Activated CD4-positive, alpha-beta memory T cell treated with anti-CD3 and anti-CD28 coated beads, Interleukin-2, amount 10 ng/mL, durations not matched to agents 7 days and 5 days (primary cell): ENCODE measurements at regions not wholly inside any gene's neighbourhood (a gene's known extent, or its start where the extent isn't known, plus 50 kb on each side); places are given as distances from the start of the nearest gene placed in this dataset.
"Not testable (repeated sequence)": the region's sequence is repeated elsewhere in the genome, so short reads cannot be mapped to it uniquely, and the experiment has no call there.

Experiments
- CTCF ChIA-PET: fragments of 350-600 bp; sonication (Branson Sonifier 250); formaldehyde crosslinking; loops from one replicate; lab custom pipeline; 2021; ENCODE audit warnings: antibody characterized with exemption, inconsistent platforms; lab: Charles Lee
- POLR2A ChIA-PET: fragments of 350-600 bp; sonication (Branson Sonifier 250); formaldehyde crosslinking; loops from one replicate; lab custom pipeline; 2021; ENCODE audit warnings: antibody characterized with exemption; lab: Charles Lee
- DNase-seq: peaks from one replicate; pipeline ENCODE4 v3.0.0-alpha.2; 2020
- H3K27ac Mint-ChIP-seq: one replicate; pipeline ENCODE4 v1.8.0; 2021; ENCODE audit warnings: mild to moderate bottlenecking, mixed read lengths
- H3K27me3 Mint-ChIP-seq: one replicate; pipeline ENCODE4 v1.8.0; 2021; ENCODE audit warnings: mixed read lengths
- H3K36me3 Mint-ChIP-seq: one replicate; pipeline ENCODE4 v1.8.0; 2021; ENCODE audit warnings: low read depth, mixed read lengths
- H3K4me1 Mint-ChIP-seq: one replicate; pipeline ENCODE4 v1.8.0; 2021; ENCODE audit warnings: mixed read lengths
- H3K4me3 Mint-ChIP-seq: one replicate; pipeline ENCODE4 v1.8.0; 2021; ENCODE audit warnings: mild to moderate bottlenecking, mixed read lengths
- H3K9me3 Mint-ChIP-seq: one replicate; pipeline ENCODE4 v1.8.0; 2021; ENCODE audit warnings: mixed read lengths

DNA sequence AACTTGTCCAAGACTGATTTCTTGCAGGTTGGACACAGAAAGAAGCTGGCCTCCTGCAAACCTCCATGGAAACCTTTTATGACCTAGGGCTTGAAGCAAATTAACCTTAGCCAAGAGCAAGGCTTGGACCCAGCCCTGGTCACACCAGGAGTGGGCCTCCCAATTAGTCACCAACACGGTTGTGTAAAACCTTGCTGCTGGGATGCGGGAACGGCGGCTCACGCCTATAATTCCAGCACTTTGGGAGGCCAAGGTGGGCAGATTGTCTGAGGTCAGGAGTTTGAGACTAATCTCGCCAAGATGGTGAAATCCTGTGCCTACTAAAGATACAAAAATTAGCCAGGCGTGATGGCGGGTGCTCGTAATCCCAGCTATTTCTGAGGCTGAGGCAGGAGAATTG lies 419.9 kb downstream of the AASDHPPT start:
- Mint-ChIP-seq H3K4me1 (no peaks in the 10 kb centered on the region), H3K4me3 (no peak overlapping the region), H3K9me3 (peaks cover 3% of the 10 kb centered on the region), H3K27me3 (no peaks in the 10 kb centered on the region), H3K27ac (no peak overlapping the region), H3K36me3 (no peaks in the 10 kb centered on the region)
- ChIA-PET CTCF (no interaction called here), POLR2A (no interaction called here)
- no peak for DNase-seq

GRCh38 chr11:106497822-106498221 lies 420.4 kb downstream of the AASDHPPT start:
- DNase-seq = no peak
- ChIA-PET CTCF (interaction anchor here (0.6 kb wide), 1 partner anchor 13 kb away, joined by 3 read pairs; no protein-coding TSS in a partner anchor), POLR2A (no interaction called here)
- no peaks in the 10 kb centered on the region for H3K27me3 Mint-ChIP-seq
- H3K36me3 Mint-ChIP-seq = no peaks in the 10 kb centered on the region
- H3K27ac Mint-ChIP-seq = no peak overlapping the region
- peaks cover 5% of the 10 kb centered on the region for H3K9me3 Mint-ChIP-seq
- no peak overlapping the region for H3K4me3 Mint-ChIP-seq
- no peaks in the 10 kb centered on the region for H3K4me1 Mint-ChIP-seq

- CTCF ChIA-PET = no interaction called here
- Mint-ChIP-seq H3K4me1 (no peaks in the 10 kb centered on the region), H3K36me3 (no peaks in the 10 kb centered on the region), H3K4me3 (no peak overlapping the region), H3K27me3 (no peaks in the 10 kb centered on the region), H3K9me3 (peaks cover 5% of the 10 kb centered on the region), H3K27ac (no peak overlapping the region)
- POLR2A ChIA-PET = no interaction called here
- DNase-seq = no peak
These were observed 426.4 kb downstream of the AASDHPPT start for GRCh38 chr11:106503901-106504300.

DNA sequence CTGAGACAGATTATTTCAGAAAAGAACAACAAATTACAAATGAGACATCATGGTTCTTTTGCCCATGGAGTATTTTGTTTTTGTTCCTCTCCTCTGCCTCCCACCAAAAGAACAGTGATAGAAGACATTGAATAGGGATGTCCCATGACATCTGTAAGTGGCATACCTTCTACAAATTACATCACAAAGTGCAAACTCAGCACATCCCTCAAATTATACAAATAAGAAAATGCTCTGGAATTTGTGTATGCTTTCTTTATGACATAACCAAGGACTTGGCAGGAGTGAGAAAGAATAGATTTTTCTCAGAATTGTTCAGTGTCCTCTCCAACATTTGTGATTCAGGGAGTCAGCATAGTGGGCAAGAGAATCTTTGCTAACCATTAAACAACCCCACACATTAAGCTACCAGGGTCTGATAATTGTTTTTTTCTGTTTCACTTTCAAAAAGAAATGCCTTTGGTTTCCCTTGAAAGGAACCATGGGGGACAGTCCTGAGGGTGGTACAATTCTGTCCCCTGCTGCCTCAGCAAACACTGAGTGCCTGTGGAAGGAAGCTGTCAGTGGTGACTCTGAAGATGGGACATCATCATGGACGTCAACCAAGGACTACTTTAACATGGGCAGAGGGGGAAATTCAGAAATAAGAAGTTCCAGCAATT lies 430.3 kb downstream of the AASDHPPT start:
- DNase-seq = no peak
- Mint-ChIP-seq H3K27me3 (no peaks in the 10 kb centered on the region), H3K4me1 (no peaks in the 10 kb centered on the region), H3K9me3 (no peaks in the 10 kb centered on the region), H3K36me3 (no peaks in the 10 kb centered on the region), H3K27ac (no peak overlapping the region), H3K4me3 (no peak overlapping the region)
- ChIA-PET POLR2A (no interaction called here), CTCF (no interaction called here)

DNA sequence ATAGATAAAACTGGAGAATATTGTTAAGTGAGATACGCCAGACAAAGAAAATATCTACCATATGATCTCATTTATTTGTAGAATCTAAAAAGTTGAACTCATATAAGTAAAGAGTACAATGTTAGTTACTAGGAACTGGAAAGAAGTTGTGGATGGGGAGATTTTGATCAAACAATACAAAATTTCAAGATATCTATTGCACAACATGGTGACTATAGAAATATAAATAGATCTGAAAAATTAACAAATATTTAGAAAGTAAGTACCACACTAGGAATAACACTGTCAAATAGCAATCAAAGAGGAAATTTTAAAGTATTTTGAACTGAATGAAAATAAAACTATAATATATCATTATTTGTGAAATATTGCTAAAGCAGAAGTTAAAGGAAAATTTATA lies 437.2 kb downstream of the AASDHPPT start:
- H3K9me3 Mint-ChIP-seq = no peaks in the 10 kb centered on the region
- DNase-seq = no peak
- H3K27me3 Mint-ChIP-seq = no peaks in the 10 kb centered on the region
- POLR2A ChIA-PET = no interaction called here
- no peaks in the 10 kb centered on the region for H3K36me3 Mint-ChIP-seq
- H3K27ac Mint-ChIP-seq = no peak overlapping the region
- H3K4me1 Mint-ChIP-seq = no peaks in the 10 kb centered on the region
- no peak overlapping the region for H3K4me3 Mint-ChIP-seq
- CTCF ChIA-PET = no interaction called here

DNA sequence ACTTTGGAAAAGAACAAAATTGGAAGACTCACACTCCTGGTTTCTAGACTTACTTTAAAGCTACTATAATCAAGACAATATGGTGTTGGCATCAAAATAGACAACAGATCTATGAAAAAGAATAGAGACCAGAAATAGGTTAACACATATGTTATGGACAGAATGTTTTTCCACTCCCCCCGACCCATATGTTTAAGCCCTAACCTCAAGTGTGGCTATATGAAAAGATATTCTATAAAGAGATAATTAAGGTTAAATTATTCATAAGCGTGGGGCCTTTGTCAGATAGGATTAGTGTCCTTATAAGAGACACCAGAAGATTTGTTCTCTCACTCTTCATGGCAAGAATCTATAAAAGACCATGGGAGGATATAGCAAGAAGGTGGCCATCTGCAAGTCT lies 440.0 kb downstream of the AASDHPPT start:
- ChIA-PET POLR2A (no interaction called here), CTCF (no interaction called here)
- Mint-ChIP-seq H3K4me1 (no peaks in the 10 kb centered on the region), H3K27ac (no peak overlapping the region), H3K4me3 (no peak overlapping the region), H3K9me3 (no peaks in the 10 kb centered on the region), H3K36me3 (no peaks in the 10 kb centered on the region), H3K27me3 (no peaks in the 10 kb centered on the region)
- DNase-seq = no peak

GRCh38 chr11:106520146-106520912 lies 442.9 kb downstream of the AASDHPPT start:
- Mint-ChIP-seq H3K4me1 (no peaks in the 10 kb centered on the region), H3K27ac (no peak overlapping the region), H3K9me3 (peaks cover 1% of the 10 kb centered on the region), H3K4me3 (no peak overlapping the region), H3K27me3 (no peaks in the 10 kb centered on the region), H3K36me3 (no peaks in the 10 kb centered on the region)
- ChIA-PET CTCF (no interaction called here), POLR2A (no interaction called here)
- DNase-seq = no peak

- Mint-ChIP-seq H3K36me3 (no peaks in the 10 kb centered on the region), H3K27me3 (no peaks in the 10 kb centered on the region), H3K4me1 (no peaks in the 10 kb centered on the region), H3K4me3 (no peak overlapping the region), H3K9me3 (peaks cover 4% of the 10 kb centered on the region), H3K27ac (no peak overlapping the region)
- DNase-seq = no peak
- ChIA-PET POLR2A (no interaction called here), CTCF (no interaction called here)
These were observed 443.5 kb downstream of the AASDHPPT start for GRCh38 chr11:106520920-106521319.

GRCh38 chr11:106523171-106523570 lies 445.7 kb downstream of the AASDHPPT start:
- Mint-ChIP-seq H3K27me3 (no peaks in the 10 kb centered on the region), H3K9me3 (peaks cover 4% of the 10 kb centered on the region)
- CTCF ChIA-PET = no interaction called here

DNA sequence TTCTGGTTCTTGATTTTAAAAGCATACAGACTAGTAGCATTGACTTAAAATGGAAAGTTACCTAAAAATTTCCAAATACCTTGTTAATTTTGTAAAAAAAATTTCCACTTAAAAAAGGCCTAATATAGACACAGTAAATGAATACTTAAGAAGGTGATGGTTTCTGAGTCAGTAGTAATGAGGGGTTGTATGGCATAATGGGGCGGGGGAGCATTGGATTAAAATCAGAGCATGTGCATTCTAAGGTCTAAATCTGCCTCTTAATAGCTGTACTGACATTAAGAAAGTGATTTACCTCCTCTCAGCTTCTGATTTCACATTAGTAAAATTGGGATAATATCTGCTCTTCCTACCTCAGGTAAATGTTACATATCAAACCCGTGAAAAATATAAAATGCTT lies 446.5 kb downstream of the AASDHPPT start:
- Mint-ChIP-seq H3K4me1 (no peaks in the 10 kb centered on the region), H3K27me3 (no peaks in the 10 kb centered on the region), H3K36me3 (no peaks in the 10 kb centered on the region), H3K27ac (no peak overlapping the region), H3K4me3 (no peak overlapping the region), H3K9me3 (peaks cover 8% of the 10 kb centered on the region)
- ChIA-PET POLR2A (no interaction called here), CTCF (no interaction called here)
- DNase-seq = no peak

More at GRCh38 chr11:106523171-106523570, 445.7 kb downstream of the AASDHPPT start:
- Mint-ChIP-seq H3K36me3 (no peaks in the 10 kb centered on the region), H3K4me1 (no peaks in the 10 kb centered on the region), H3K4me3 (no peak overlapping the region), H3K27ac (no peak overlapping the region)
- DNase-seq = no peak
- POLR2A ChIA-PET = no interaction called here

- Mint-ChIP-seq H3K27me3 (no peaks in the 10 kb centered on the region), H3K4me1 (no peaks in the 10 kb centered on the region), H3K4me3 (no peak overlapping the region), H3K9me3 (peaks cover 10% of the 10 kb centered on the region), H3K27ac (no peak overlapping the region), H3K36me3 (no peaks in the 10 kb centered on the region)
- ChIA-PET POLR2A (no interaction called here), CTCF (no interaction called here)
- no peak for DNase-seq
These were observed 447.0 kb downstream of the AASDHPPT start for GRCh38 chr11:106524436-106524835.

GRCh38 chr11:106531648-106532047 lies 454.2 kb downstream of the AASDHPPT start:
- H3K36me3 Mint-ChIP-seq, POLR2A ChIA-PET, H3K9me3 Mint-ChIP-seq, DNase-seq, H3K27me3 Mint-ChIP-seq, H3K4me1 Mint-ChIP-seq, CTCF ChIA-PET, H3K27ac Mint-ChIP-seq, H3K4me3 Mint-ChIP-seq: not testable (repeated sequence)

DNA sequence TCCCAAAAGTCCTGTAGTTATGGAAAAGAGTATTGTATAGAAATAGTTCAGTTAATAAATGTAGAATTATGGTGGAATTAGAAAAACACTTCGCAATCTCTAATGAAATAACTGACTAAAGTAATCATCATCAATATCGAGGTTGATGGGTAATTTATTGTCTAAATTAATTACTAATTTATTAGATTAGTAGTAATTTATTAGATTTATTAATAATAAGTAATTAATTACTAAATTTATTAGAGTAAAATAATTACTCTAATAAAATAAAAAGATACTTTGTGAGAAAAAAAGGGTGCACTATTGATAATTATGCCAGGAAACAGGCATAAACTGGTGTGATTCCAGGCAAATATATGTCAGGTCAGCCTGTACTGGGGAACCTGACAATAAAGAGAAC lies 455.6 kb downstream of the AASDHPPT start:
- POLR2A ChIA-PET = no interaction called here
- H3K4me3 Mint-ChIP-seq = no peak overlapping the region
- H3K4me1 Mint-ChIP-seq = no peaks in the 10 kb centered on the region
- peaks cover 6% of the 10 kb centered on the region for H3K9me3 Mint-ChIP-seq
- H3K27ac Mint-ChIP-seq = no peak overlapping the region
- CTCF ChIA-PET = no interaction called here
- no peaks in the 10 kb centered on the region for H3K27me3 Mint-ChIP-seq
- no peak for DNase-seq
- H3K36me3 Mint-ChIP-seq = no peaks in the 10 kb centered on the region

DNA sequence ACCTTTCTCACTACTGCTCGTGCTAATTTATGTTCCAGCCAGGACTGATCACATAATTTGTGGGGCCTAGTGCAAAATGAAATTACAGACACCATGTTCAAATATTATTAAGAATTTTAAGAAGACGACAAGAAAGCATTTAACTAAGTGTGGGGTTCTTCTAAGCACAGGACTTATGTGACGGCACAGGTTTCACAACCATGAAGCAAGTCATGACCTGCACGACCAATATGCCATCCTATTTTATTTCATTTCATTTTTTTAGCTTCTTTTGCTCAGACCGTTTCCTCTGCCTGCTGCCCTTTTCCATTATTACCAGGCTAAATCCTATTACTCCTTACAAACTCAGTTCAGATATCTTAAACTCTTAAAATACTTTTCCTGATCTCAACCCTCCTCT lies 462.5 kb downstream of the AASDHPPT start:
- ChIA-PET POLR2A (no interaction called here), CTCF (no interaction called here)
- Mint-ChIP-seq H3K36me3 (no peaks in the 10 kb centered on the region), H3K27me3 (no peaks in the 10 kb centered on the region), H3K27ac (no peak overlapping the region), H3K4me1 (no peaks in the 10 kb centered on the region), H3K9me3 (peaks cover 5% of the 10 kb centered on the region), H3K4me3 (no peak overlapping the region)
- no peak for DNase-seq
